ENCODE measurements at regions not wholly inside any gene's neighbourhood (a gene's known extent, or its start where the extent isn't known, plus 50 kb on each side); places are given as distances from the start of the nearest gene placed in this dataset.

GRCh38 chr2:217655651-217656050 lies 347.1 kb downstream of the TNS1 start:
- no peak overlapping the region for H2AFZ ChIP-seq (ENCODE audit: low read depth)
- POLR2A ChIA-PET = no interaction called here

More at GRCh38 chr2:217655651-217656050, 347.1 kb downstream of the TNS1 start:
- H3K9me2 ChIP-seq = no peaks in the 10 kb centered on the region
- no peaks in the 10 kb centered on the region for H3K79me2 ChIP-seq (ENCODE audit: insufficient read depth)
- H4K20me1 ChIP-seq (ENCODE audit: insufficient read depth) = no peaks in the 10 kb centered on the region
- H3K27me3 ChIP-seq (ENCODE audit: insufficient read depth) = no peaks in the 10 kb centered on the region
- DNase-seq = no peak
- H3K27ac ChIP-seq (ENCODE audit: low read depth in 2 of 2, low read length in 1 of 2) = no peak overlapping the region
- peaks cover 0 to 14% of the 10 kb centered on the region in 2 experiments; a peak in 2 of 4 replicates for H3K4me1 ChIP-seq (ENCODE audit: control insufficient read depth in 1 of 2, insufficient read depth in 2 of 2, low read depth in 1 of 2, low read length in 1 of 2)
- no peaks in the 10 kb centered on the region for H3K9me3 ChIP-seq
- TF ChIP-seq NFIC (IDR thresholded peaks at IDR 0.05; ENCODE audit: borderline replicate concordance) (no peak), GABPA (IDR thresholded peaks at IDR 0.05; ENCODE audit: low read depth) (no peak), CTCF (IDR thresholded peaks at IDR 0.05) (no peak), NRF1 (IDR thresholded peaks at IDR 0.05; ENCODE audit: low read depth, low read length) (no peak), TEAD4 (IDR thresholded peaks at IDR 0.05; ENCODE audit: borderline replicate concordance, insufficient read depth) (no peak), MXI1 (IDR thresholded peaks at IDR 0.05; ENCODE audit: low read depth, low read length) (no peak), RFX5 (IDR thresholded peaks at IDR 0.05; ENCODE audit: low read length) (no peak), TCF12 (IDR thresholded peaks at IDR 0.05) (no peak), REST (IDR thresholded peaks at IDR 0.05; ENCODE audit: low read depth, low read length) (no peak), GATA2 (CRISPR knock-in tag; IDR thresholded peaks at IDR 0.05) (no peak), MEF2A (IDR thresholded peaks at IDR 0.05; ENCODE audit: borderline replicate concordance, low read depth) (no peak), JUND (IDR thresholded peaks at IDR 0.05) (no peak), FOSL2 (IDR thresholded peaks at IDR 0.05; ENCODE audit: borderline replicate concordance, low read depth) (no peak), USF2 (IDR thresholded peaks at IDR 0.05; ENCODE audit: borderline replicate concordance, low read depth, low read length) (no peak), MAX (IDR thresholded peaks at IDR 0.05; ENCODE audit: low read depth) (no peak), PBX3 (IDR thresholded peaks at IDR 0.05) (no peak), FOXM1 (IDR thresholded peaks at IDR 0.05; ENCODE audit: low read depth) (no peak), RCOR1 (IDR thresholded peaks at IDR 0.05; ENCODE audit: low read length) (no peak)
- H3K4me3 ChIP-seq (ENCODE audit: low read depth in 2 of 2, low read length in 1 of 2) = no peak overlapping the region
- 67% methylated on average over 1 of the region's 1 CpG for WGBS (ENCODE audit: low lambda C conversion rate)
- no peak overlapping the region for H3K9ac ChIP-seq
- CTCF ChIA-PET = no interaction called here
- H3K4me2 ChIP-seq = no peak overlapping the region
- H3F3A ChIP-seq (replicated peaks; ENCODE audit: insufficient read depth) = no peaks in the 10 kb centered on the region
- H3K36me3 ChIP-seq (replicated peaks in 1 of 2; ENCODE audit: control insufficient read depth in 1 of 2, insufficient read depth in 2 of 2, low read length in 1 of 2) = no peaks in the 10 kb centered on the region
